ENCODE measurements at regions not wholly inside any gene's neighbourhood (a gene's known extent, or its start where the extent isn't known, plus 50 kb on each side); places are given as distances from the start of the nearest gene placed in this dataset.

DNA sequence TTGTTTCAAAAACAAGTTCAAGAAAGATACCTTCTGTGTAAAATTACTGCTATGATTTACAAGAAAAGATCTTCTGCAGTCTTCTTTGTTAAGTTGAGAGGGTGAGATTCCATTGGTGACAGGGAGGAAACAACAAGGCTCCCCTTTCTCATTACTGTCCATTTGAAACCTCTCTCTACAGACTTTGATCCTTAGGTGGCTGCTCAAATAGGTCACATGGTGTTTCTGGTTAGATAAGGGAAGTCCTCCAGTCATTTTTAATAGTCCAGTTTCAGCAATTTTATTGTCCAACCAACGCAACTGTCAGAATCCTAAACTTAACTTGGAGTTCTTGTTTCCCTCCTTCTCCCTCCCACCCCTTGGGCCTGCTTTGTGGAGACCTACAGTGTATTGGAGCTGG, 390.4 kb downstream of the EFNB2 start:
- no peak for TF ChIP-seq ZNF274 (IDR thresholded peaks at IDR 0.05; ENCODE audit: low read depth, low read length)
- no peak for TF ChIP-seq YY1 (IDR thresholded peaks at IDR 0.05; ENCODE audit: insufficient read depth, insufficient read length)
- TF ChIP-seq SUZ12 (IDR thresholded peaks at IDR 0.05; ENCODE audit: extremely low read depth, insufficient read depth, insufficient read length): no peak
